GM12865 (cell line): ENCODE measurements at regions not wholly inside any gene's neighbourhood (a gene's known extent, or its start where the extent isn't known, plus 50 kb on each side); places are given as distances from the start of the nearest gene placed in this dataset.
A peak's percentile ranks its signal among the peaks of the same experiment; 100 is the strongest.
"Not testable (repeated sequence)": the region's sequence is repeated elsewhere in the genome, so short reads cannot be mapped to it uniquely, and the experiment has no call there.

ENCODE experiments used
- DNase-seq: peaks from one replicate; pipeline ENCODE4 v3.0.0; 2010; ENCODE audit warnings: low read depth
- H3K4me3 ChIP-seq: 2 replicates; pipeline ENCODE4 v1.5.1; 2011; ENCODE audit warnings: mild to moderate bottlenecking, low read depth, low read length, control low read depth
- CTCF ChIP-seq: IDR thresholded peaks from 2 replicates; pipeline ENCODE4 v1.5.1; 2011; ENCODE audit warnings: low read length, control low read depth, low read depth, inconsistent platforms; ENCODE audit not compliant: insufficient read depth; ENCODE audit errors: missing control alignments

- H3K4me3 ChIP-seq: no peak overlapping the region
- no peak for DNase-seq
- no peak for TF ChIP-seq CTCF
Measured at GRCh38 chr2:153588408-153588807, 109.8 kb upstream of the RPRM start.

GRCh38 chr2:153589586-153589985 is 111.0 kb upstream of the RPRM start:
- TF ChIP-seq CTCF: no peak
- DNase-seq: no peak
- no peak overlapping the region for H3K4me3 ChIP-seq

GRCh38 chr2:153593086-153593485 is 114.5 kb upstream of the RPRM start:
- not testable (repeated sequence) for H3K4me3 ChIP-seq
- peak; percentile 30 for DNase-seq

GRCh38 chr2:153595939-153596338 is 117.4 kb upstream of the RPRM start:
- no peak for TF ChIP-seq CTCF
- DNase-seq: peak; percentile 4
- no peak overlapping the region for H3K4me3 ChIP-seq

- TF ChIP-seq CTCF: no peak
- H3K4me3 ChIP-seq: no peak overlapping the region
- no peak for DNase-seq
Measured at GRCh38 chr2:153601812-153602211, 123.2 kb upstream of the RPRM start.

GRCh38 chr2:153604133-153604532 is 125.6 kb upstream of the RPRM start:
- H3K4me3 ChIP-seq: no peak overlapping the region
- no peak for TF ChIP-seq CTCF
- DNase-seq: no peak

GRCh38 chr2:153606623-153607022 is 128.1 kb upstream of the RPRM start:
- no peak for TF ChIP-seq CTCF
- H3K4me3 ChIP-seq: no peak overlapping the region
- no peak for DNase-seq

- DNase-seq: no peak
Measured at GRCh38 chr2:153622285-153622684, 143.7 kb upstream of the RPRM start.

More at GRCh38 chr2:153622285-153622684, 143.7 kb upstream of the RPRM start:
- TF ChIP-seq CTCF: no peak
- H3K4me3 ChIP-seq: no peak overlapping the region
